ENCODE measurements at regions not wholly inside any gene's neighbourhood (a gene's known extent, or its start where the extent isn't known, plus 50 kb on each side); places are given as distances from the start of the nearest gene placed in this dataset.

- TF ChIP-seq, protein P1, sequence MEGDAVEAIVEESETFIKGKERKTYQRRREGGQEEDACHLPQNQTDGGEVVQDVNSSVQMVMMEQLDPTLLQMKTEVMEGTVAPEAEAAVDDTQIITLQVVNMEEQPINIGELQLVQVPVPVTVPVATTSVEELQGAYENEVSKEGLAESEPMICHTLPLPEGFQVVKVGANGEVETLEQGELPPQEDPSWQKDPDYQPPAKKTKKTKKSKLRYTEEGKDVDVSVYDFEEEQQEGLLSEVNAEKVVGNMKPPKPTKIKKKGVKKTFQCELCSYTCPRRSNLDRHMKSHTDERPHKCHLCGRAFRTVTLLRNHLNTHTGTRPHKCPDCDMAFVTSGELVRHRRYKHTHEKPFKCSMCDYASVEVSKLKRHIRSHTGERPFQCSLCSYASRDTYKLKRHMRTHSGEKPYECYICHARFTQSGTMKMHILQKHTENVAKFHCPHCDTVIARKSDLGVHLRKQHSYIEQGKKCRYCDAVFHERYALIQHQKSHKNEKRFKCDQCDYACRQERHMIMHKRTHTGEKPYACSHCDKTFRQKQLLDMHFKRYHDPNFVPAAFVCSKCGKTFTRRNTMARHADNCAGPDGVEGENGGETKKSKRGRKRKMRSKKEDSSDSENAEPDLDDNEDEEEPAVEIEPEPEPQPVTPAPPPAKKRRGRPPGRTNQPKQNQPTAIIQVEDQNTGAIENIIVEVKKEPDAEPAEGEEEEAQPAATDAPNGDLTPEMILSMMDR (IDR thresholded peaks at IDR 0.05) = no peak
These were observed 318.2 kb upstream of the RASGEF1B start for GRCh38 chr4:81789741-81790399.

GRCh38 chr4:81789158-81789557 lies 317.5 kb upstream of the RASGEF1B start:
- TF ChIP-seq, protein P1 (IDR thresholded peaks at IDR 0.05) = no peak

- TF ChIP-seq, protein P1 (IDR thresholded peaks at IDR 0.05) = no peak
These were observed 315.1 kb upstream of the RASGEF1B start for GRCh38 chr4:81786766-81787165.

- TF ChIP-seq, protein P1 (IDR thresholded peaks at IDR 0.05) = no peak
These were observed 314.5 kb upstream of the RASGEF1B start for GRCh38 chr4:81786063-81786763.

GRCh38 chr4:81785338-81785737 lies 313.6 kb upstream of the RASGEF1B start:
- TF ChIP-seq, protein P1 (IDR thresholded peaks at IDR 0.05) = no peak

GRCh38 chr4:81783558-81783957 lies 311.9 kb upstream of the RASGEF1B start:
- TF ChIP-seq, protein P1 (IDR thresholded peaks at IDR 0.05) = no peak

DNA sequence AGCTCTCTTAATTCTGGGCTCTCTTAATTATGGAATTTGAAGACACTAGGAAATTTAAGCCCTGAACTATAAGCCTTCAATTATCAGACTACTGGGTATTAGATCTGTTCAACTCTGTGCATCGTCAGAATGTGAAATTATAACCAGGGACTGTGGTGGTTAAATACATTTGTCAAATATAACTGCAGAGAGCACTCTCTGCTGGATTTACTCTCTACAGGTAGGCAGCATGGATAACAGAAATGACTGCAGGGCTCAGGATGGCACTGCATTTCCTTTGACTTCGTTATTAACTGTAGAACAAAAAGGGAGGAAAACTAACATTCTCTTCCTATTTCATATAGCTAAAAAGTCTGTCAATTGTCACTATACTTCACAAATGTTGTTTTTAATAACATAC lies 310.1 kb upstream of the RASGEF1B start:
- TF ChIP-seq, protein P1 (IDR thresholded peaks at IDR 0.05) = no peak
